ENCODE measurements at regions not wholly inside any gene's neighbourhood (a gene's known extent, or its start where the extent isn't known, plus 50 kb on each side); places are given as distances from the start of the nearest gene placed in this dataset.

DNA sequence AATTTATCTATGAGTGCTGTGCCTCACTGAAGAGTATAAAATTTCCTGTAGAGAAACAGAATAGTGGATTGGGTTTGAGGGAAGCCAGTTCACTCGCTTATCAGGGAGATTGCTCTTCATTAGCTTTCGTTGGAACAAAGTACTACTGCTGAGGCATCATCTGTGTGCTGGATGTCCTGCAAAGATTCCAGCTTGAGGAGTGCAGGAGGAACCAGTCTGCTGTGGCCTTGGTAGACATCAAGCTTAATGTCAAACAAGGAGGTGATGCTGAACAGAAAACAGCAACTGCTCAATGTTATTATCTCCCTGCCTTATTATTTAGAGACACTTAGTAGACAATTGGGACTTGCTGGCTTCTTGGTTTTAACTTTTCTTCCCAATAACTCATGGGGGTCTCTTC lies 297.5 kb upstream of the DPH6 start:
- TF ChIP-seq, protein P1, sequence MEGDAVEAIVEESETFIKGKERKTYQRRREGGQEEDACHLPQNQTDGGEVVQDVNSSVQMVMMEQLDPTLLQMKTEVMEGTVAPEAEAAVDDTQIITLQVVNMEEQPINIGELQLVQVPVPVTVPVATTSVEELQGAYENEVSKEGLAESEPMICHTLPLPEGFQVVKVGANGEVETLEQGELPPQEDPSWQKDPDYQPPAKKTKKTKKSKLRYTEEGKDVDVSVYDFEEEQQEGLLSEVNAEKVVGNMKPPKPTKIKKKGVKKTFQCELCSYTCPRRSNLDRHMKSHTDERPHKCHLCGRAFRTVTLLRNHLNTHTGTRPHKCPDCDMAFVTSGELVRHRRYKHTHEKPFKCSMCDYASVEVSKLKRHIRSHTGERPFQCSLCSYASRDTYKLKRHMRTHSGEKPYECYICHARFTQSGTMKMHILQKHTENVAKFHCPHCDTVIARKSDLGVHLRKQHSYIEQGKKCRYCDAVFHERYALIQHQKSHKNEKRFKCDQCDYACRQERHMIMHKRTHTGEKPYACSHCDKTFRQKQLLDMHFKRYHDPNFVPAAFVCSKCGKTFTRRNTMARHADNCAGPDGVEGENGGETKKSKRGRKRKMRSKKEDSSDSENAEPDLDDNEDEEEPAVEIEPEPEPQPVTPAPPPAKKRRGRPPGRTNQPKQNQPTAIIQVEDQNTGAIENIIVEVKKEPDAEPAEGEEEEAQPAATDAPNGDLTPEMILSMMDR (conservative IDR thresholded peaks at IDR 0.05; ENCODE audit: low read depth, low read length), result no peak
- no peak overlapping the region for H3K4me3 ChIP-seq (ENCODE audit: low read length)
- DNase-seq (ENCODE audit: low read depth), result no peak

DNA sequence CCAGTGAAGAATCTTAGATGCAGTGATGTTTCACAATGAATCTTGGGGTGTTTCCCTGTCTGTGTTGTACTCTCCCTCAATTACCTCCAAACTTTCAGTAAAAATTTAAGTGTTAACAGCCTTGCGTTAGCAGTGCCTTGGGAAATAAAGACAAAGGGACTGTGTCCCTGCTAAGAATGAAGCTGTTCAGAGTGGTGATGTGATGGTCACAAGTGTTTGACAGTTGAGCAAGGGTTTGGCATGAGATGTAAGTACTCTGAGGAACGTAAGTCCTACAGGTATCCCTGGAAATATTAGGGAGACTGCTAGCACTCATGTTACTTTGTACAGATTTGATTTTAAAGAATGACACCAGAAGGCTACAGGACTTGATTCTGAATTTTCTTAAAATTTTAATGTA lies 304.3 kb upstream of the DPH6 start:
- no peak for DNase-seq (ENCODE audit: low read depth)
- TF ChIP-seq, protein P1 (conservative IDR thresholded peaks at IDR 0.05; ENCODE audit: low read depth, low read length), result no peak
- no peak overlapping the region for H3K4me3 ChIP-seq (ENCODE audit: low read length)

DNA sequence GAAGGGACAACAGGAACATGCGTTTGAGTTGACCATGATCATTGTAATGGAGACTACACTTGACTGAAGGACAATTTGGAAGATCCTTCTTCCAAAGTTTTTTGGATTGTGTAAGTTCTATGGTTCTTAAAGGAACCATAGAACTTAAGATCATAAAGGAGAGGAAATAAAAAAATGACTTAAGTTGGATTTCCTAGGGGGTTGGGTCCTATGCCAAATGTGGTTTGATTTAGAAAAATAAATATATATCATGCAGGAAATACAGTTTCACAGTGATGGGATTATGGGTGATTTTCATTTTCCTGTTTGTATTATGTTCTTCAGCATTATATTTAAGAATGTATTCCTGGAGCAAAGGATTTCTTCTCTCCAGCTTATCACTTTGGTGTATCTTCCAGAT lies 305.5 kb upstream of the DPH6 start:
- H3K4me3 ChIP-seq (ENCODE audit: low read length), result no peak overlapping the region
- TF ChIP-seq, protein P1 (conservative IDR thresholded peaks at IDR 0.05; ENCODE audit: low read depth, low read length), result no peak
- DNase-seq (ENCODE audit: low read depth), result no peak

DNA sequence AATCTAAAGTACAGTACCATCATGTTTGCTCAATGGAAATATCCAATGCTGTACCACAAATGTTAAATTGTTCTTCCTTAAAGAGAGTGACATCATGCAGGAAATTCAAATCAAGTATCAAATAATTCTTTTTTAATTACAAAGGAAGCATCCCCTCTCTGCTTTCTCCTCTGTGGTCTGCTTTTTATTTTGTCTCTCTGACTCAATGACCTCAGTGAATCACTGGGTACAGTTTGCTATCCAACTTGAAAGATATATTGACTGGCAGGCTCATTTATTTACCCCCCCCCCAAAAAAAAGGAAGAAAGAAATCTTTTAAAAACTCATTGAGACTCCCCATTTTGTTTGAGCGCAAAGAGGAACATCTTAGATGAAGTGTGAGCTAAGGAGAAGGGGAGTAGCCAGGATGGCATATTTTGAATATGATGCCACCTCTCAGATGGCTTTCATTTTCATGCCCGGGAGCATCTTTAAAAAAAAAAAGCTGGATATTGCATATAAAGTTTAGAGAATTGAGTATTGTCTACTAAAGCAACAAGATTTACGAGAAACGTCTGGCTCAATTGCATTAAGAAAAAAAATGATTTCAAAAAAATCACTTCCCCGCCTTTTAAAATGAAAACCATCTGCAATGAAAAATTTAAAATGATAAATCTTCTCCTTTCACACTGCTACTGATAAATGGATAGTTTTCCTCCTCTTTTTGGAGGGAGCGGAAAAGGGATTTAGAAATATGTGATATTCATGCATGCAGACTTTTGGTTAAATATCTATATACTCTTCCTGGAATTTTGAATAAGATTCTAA lies 307.1 kb upstream of the DPH6 start:
- TF ChIP-seq, protein P1 (conservative IDR thresholded peaks at IDR 0.05; ENCODE audit: low read depth, low read length), result no peak
- no peak for DNase-seq (ENCODE audit: low read depth)
- H3K4me3 ChIP-seq (ENCODE audit: low read length), result no peak overlapping the region

DNA sequence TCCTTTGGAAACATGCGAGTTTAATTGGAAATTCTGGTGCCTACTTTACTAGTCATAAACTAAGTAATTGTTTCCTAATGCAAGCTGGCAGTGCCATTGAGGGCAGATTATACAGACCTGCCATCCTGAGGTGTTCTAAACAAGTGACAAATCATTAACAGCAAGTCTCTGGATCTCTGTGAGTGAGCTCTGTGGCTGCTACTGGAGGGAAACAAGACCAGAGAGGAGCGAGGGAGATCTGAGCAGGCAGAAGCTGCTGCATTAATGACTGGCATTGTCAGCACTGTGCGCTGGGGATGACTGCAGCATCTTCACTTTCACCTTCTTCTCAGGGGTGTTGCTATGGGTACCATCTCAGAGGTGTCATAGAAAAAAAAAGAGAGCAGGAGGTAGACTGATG lies 308.4 kb upstream of the DPH6 start:
- DNase-seq (ENCODE audit: low read depth), result no peak
- H3K4me3 ChIP-seq (ENCODE audit: low read length), result no peak overlapping the region
- TF ChIP-seq, protein P1 (conservative IDR thresholded peaks at IDR 0.05; ENCODE audit: low read depth, low read length), result no peak

DNA sequence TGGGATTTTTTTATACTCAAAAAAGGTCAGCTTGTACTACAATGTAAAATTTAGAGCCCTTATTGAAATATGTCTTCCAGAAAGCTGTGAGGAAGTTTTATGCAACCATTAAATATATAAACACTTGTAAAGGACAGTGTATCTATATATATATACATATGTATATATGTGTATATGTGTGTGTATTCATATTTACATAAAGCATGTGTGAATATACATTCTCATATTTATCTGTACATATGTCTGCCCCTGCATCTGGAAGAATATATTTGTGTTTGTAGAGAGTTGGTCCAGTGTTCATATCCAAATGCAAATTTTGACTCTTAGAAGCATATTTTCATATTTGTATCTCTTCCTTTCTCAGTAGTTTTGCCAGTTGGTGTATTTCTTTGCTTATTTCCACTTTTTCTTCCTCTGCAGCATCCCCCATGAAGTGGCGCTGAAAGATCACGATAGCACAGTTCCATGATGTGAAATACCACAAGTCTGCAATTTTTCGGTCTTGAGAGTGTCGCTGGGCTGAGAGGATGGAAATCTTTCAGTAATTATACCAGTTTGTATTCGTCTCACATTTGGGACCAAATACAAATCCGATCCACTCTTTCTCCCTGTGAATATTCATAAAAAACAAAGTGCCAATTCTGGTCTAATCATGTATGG lies 311.7 kb upstream of the DPH6 start:
- no peak overlapping the region for H3K4me3 ChIP-seq (ENCODE audit: low read length)
- no peak for DNase-seq (ENCODE audit: low read depth)
- TF ChIP-seq, protein P1 (conservative IDR thresholded peaks at IDR 0.05; ENCODE audit: low read depth, low read length), result no peak

DNA sequence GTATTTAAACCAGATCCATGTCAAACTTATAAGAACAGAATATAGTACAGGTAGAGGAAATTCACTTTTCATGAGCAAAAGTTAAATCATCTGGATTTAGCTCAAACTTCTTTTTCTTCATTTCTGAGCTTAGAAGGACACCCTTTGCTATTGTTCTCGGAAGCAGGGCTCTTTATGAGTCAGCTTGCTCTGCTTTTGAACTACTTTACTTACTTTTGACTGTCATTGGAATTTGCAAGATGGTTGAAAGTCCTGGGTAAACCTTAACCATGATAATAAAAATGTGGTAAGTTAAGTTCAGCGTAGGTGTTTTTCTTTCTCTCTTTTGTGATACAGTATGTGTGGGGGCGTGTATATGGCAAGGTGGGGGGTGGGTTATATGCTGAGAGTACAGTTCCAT lies 312.7 kb upstream of the DPH6 start:
- no peak overlapping the region for H3K4me3 ChIP-seq (ENCODE audit: low read length)
- no peak for DNase-seq (ENCODE audit: low read depth)
- TF ChIP-seq, protein P1 (conservative IDR thresholded peaks at IDR 0.05; ENCODE audit: low read depth, low read length), result no peak

Data from retinal pigment epithelial cell (primary cell).